Central memory CD8-positive, alpha-beta T cell (primary cell): ENCODE measurements at regions not wholly inside any gene's neighbourhood (a gene's known extent, or its start where the extent isn't known, plus 50 kb on each side); places are given as distances from the start of the nearest gene placed in this dataset.

Experiments used
- ATAC-seq: fragments of 150-1000 bp; cut with Tn5 transposase; replicated peaks from 2 replicates; pipeline ENCODE4 v1.10.0; 2022; ENCODE audit warnings: mild to moderate bottlenecking, moderate FRiP score, moderate number of reproducible peaks; ENCODE audit not compliant: poor library complexity, severe bottlenecking; ENCODE audit errors: extremely low read depth
- DNase-seq, 2 donors: peaks; one replicate each; pipeline ENCODE4 v3.0.0; 2021; ENCODE audit warnings: low spot score in 2 of 2
- H3K27ac Mint-ChIP-seq: one replicate; pipeline ENCODE4 v1.8.0; 2022; ENCODE audit warnings: low read depth, mild to moderate bottlenecking, moderate library complexity, mixed read lengths
- H3K27me3 Mint-ChIP-seq: one replicate; pipeline ENCODE4 v1.8.0; 2022; ENCODE audit warnings: mixed read lengths
- H3K36me3 Mint-ChIP-seq: one replicate; pipeline ENCODE4 v1.8.0; 2022; ENCODE audit warnings: mild to moderate bottlenecking, moderate library complexity, mixed read lengths; ENCODE audit not compliant: insufficient read depth
- H3K4me1 Mint-ChIP-seq: one replicate; pipeline ENCODE4 v1.8.0; 2022; ENCODE audit warnings: mixed read lengths
- H3K4me3 Mint-ChIP-seq: one replicate; pipeline ENCODE4 v1.8.0; 2022; ENCODE audit warnings: mild to moderate bottlenecking, moderate library complexity, mixed read lengths
- H3K9me3 Mint-ChIP-seq: one replicate; pipeline ENCODE4 v1.8.0; 2022; ENCODE audit warnings: mixed read lengths

- no peaks in the 10 kb centered on the region for H3K36me3 Mint-ChIP-seq
- no peak overlapping the region for H3K4me3 Mint-ChIP-seq
- H3K4me1 Mint-ChIP-seq, result no peaks in the 10 kb centered on the region
- no peaks in the 10 kb centered on the region for H3K27me3 Mint-ChIP-seq
- no peak overlapping the region for H3K27ac Mint-ChIP-seq
- no peak for DNase-seq
- ATAC-seq, result no peak
- H3K9me3 Mint-ChIP-seq, result peaks cover 5% of the 10 kb centered on the region
Observed at GRCh38 chr7:387132-388022, 97.4 kb downstream of the FOXL3 start.

DNA sequence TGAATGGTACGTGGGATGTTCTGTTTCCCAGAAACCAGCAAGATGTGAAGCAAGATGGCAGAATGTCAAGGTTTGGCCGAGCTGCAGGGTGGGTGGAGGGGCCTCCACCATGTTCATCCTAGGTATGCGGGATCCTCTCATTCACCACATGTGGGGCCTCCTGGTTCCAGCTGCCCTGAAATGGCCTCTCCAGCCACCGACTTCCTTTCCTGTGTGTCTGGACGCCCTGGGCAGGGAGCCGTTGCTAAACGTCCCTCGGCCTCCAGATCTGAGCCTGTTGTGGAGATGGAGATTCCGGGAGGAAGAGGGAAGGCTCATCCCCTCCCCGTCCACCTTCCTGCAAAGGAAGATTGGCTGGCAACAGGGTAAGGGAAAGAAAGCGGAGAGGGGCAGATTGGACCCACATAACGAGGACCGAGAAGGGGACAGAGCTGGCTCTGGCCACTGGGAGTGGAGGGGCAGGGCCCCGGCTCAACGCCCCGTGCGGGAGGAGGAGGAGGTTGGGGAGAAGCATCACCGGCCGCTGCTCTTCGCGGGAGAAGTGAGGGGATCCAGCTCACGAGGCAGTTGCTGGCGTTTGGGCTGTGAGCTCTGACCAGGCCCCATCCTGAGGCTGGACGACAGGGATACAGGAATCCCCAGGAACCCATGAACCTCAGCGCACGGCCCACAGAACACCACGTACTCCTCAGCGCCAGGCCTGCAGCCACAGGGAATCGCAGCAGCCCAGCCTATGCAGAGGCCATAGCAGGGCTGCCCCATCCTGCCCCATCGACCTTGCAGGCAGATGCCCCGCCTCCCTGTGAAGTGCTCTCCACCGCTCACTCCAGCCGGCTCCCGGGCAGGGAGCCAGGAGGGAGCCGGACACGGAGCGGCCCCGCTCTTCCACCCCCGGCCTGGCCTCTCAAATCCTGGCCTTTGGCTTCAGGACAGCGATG is 98.3 kb downstream of the FOXL3 start:
- DNase-seq, result no peak
- H3K4me1 Mint-ChIP-seq, result no peaks in the 10 kb centered on the region
- H3K27me3 Mint-ChIP-seq, result no peaks in the 10 kb centered on the region
- no peaks in the 10 kb centered on the region for H3K36me3 Mint-ChIP-seq
- no peak overlapping the region for H3K4me3 Mint-ChIP-seq
- H3K9me3 Mint-ChIP-seq, result peaks cover 5% of the 10 kb centered on the region
- no peak overlapping the region for H3K27ac Mint-ChIP-seq
- ATAC-seq, result no peak

DNA sequence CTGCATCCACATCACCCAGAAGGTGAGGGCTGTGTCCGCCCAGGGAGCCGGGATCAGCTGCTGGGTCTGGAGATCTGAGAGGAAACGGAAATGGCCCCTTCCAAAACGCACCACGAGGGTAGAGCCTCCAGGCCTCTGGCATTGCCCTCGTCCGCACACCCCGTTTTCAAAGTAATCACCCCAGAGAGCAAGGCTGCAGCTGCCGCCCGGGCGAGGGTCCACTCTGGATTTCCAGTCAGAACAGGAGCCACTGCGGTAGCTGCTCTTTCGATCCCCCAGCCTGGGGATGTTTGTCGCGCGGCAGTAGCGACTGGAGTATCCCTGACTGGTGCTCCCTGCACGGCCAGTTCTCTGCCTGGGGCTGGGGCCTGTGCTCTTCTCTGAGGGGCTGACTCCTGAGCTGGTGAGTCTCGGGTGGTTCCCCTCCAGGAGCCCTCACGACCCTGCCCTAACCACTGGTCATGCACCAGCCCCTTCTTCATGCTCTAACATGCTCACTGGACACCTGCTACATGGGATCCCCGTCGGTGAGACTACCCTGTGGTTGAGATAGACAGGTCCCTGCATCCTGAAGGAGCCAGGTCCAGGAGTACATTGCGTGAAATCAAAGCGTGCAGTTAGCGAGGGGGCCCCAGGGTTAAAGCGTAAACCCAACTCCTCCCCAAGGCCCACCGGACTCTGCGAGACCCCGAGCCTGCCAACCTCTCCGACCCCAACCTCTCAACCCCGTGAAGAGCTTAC is 99.2 kb downstream of the FOXL3 start:
- Mint-ChIP-seq H3K4me1 (no peaks in the 10 kb centered on the region), H3K4me3 (no peak overlapping the region), H3K27ac (no peak overlapping the region), H3K36me3 (no peaks in the 10 kb centered on the region), H3K9me3 (peaks cover 4% of the 10 kb centered on the region), H3K27me3 (no peaks in the 10 kb centered on the region)
- ATAC-seq (no peak), DNase-seq (no peak)

DNA sequence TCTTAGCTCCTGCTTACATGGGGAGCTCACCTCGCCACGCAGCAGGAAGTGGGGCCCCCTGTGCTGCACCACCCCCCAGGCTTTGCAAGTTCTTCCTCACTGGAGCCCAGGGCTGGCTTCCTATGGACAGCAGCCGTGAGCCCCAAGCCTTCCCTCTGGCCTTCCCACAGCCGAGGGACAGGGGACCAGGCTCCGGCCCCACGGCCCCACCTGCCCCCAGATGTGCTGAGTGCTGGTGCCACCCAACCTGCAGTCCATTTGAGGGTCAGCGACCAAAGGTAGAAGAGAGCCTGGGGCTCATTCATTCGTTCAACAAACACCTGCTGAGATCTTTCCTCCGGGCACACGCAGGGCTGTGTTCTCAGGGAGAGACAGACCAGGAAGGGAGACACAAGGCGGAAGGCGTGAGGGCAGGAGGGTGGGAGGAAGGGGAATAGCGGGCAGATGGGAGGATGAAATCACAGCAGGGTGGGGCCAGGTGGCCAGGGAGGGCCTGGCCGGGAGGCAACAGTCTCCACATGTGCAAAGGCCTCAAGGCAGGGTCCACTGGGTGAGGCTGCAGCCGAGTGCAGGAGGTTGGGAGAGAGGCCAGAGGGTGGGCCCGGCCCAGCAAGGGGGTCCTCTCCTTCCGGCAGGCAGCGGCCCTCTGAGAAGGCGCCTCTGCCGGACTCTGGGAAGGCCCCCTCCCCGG is 100.1 kb downstream of the FOXL3 start:
- Mint-ChIP-seq H3K36me3 (no peaks in the 10 kb centered on the region), H3K9me3 (no peaks in the 10 kb centered on the region), H3K4me1 (no peaks in the 10 kb centered on the region), H3K27ac (no peak overlapping the region), H3K4me3 (no peak overlapping the region), H3K27me3 (no peaks in the 10 kb centered on the region)
- ATAC-seq, result no peak
- DNase-seq, result no peak

DNA sequence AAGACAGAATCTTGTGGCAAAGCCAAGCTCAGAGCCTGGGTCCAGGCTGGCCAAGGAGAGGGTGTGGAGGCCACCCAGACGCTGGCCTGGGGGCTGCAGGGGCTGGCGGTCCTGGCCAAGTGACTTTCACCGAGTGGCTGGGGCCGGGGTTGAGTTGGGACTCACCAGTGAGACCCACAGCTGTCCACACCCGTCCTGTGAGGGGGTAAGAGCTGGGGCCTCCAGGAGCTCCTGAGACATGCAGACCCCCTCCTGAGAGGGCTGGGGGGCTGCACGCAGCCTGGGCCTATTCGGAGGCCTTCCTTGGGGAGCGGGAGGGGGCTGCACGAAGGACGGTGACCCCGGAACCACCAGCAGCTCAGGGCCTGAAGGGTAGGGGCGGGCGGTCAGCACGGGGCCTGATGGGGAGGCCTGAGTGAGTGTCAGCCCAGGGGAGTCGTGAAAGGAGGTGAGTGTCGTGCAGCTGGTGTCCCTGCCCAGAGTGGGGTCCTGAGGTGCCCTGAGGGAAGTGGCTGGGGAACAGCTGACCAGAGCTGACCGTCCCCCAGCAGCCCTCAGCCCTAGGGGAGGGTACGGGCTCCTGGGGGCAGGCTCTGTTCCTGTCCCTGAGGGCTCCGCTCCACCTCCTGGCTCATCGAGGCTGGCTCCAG is 100.9 kb downstream of the FOXL3 start:
- peaks cover 5% of the 10 kb centered on the region for H3K27me3 Mint-ChIP-seq
- no peak overlapping the region for H3K27ac Mint-ChIP-seq
- peaks cover 3% of the 10 kb centered on the region for H3K9me3 Mint-ChIP-seq
- no peaks in the 10 kb centered on the region for H3K4me1 Mint-ChIP-seq
- no peaks in the 10 kb centered on the region for H3K36me3 Mint-ChIP-seq
- DNase-seq (no peak), ATAC-seq (no peak)
- H3K4me3 Mint-ChIP-seq, result no peak overlapping the region

GRCh38 chr7:391411-391951 is 101.5 kb downstream of the FOXL3 start:
- DNase-seq, result no peak
- peaks cover 11% of the 10 kb centered on the region for H3K27me3 Mint-ChIP-seq
- no peak for ATAC-seq
- H3K4me3 Mint-ChIP-seq, result no peak overlapping the region
- no peak overlapping the region for H3K27ac Mint-ChIP-seq
- no peaks in the 10 kb centered on the region for H3K4me1 Mint-ChIP-seq
- peaks cover 9% of the 10 kb centered on the region for H3K9me3 Mint-ChIP-seq
- H3K36me3 Mint-ChIP-seq, result peaks cover 1% of the 10 kb centered on the region

DNA sequence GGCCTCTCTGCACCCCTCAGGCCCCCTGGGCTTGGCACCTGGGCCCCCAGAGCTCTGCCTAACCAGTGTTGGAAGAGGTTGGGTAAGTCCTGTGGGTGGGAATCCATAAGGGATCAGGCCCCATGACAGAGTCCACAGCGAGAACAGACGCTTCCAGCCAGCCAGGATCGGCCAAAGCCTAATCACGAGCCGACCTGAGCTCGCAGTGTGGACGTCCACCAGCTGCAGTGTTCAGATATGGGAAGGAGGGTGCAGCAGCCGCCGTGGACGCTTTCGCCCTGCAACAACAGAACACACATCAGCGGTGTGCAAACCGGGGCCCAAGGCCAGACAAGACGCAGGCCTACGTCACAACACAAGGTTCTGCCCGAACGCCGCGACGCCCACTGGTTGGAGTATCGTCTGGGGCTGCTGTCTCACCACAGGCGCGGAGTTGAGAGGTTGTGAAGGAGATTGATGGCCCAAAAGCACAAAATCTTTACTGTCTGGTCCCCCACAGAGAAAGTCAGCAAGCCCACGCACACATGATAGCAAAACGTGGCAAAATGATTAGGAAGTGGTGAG is 102.1 kb downstream of the FOXL3 start:
- Mint-ChIP-seq H3K4me1 (no peaks in the 10 kb centered on the region), H3K4me3 (no peak overlapping the region), H3K9me3 (peaks cover 13% of the 10 kb centered on the region), H3K27me3 (peaks cover 17% of the 10 kb centered on the region), H3K27ac (no peak overlapping the region), H3K36me3 (peaks cover 1% of the 10 kb centered on the region)
- no peak for DNase-seq
- ATAC-seq, result no peak

DNA sequence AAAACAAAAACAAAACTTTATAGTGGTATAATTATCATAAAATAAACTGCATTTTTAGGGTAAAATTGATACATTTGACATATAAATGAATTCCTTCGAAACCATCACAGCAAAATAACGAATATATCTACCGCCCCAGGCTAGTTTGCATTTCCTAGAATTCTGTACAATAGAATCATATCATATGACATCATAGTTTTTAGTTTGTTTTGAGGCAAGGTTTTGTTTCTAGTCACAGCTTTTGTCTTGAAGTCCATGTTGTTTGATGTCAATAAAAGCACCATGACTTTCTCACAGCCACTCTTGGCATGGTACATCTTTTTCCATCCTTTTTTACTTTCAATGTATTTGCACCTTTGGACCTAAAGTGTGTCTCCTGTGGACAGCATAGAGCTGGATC is 102.9 kb downstream of the FOXL3 start:
- no peak for DNase-seq
- Mint-ChIP-seq H3K36me3 (peaks cover 1% of the 10 kb centered on the region), H3K9me3 (peaks cover 13% of the 10 kb centered on the region), H3K27me3 (peaks cover 25% of the 10 kb centered on the region), H3K27ac (no peak overlapping the region), H3K4me1 (no peaks in the 10 kb centered on the region), H3K4me3 (no peak overlapping the region)
- ATAC-seq, result no peak

- no peak for ATAC-seq
- H3K4me3 Mint-ChIP-seq, result no peak overlapping the region
Observed at GRCh38 chr7:395643-396042, 105.7 kb downstream of the FOXL3 start.

GRCh38 chr7:398888-399287 is 108.9 kb downstream of the FOXL3 start:
- H3K4me3 Mint-ChIP-seq, result no peak overlapping the region
- H3K4me1 Mint-ChIP-seq, result no peaks in the 10 kb centered on the region
- ATAC-seq, result no peak
- peaks cover 32% of the 10 kb centered on the region for H3K9me3 Mint-ChIP-seq
- H3K27ac Mint-ChIP-seq, result no peak overlapping the region
- DNase-seq, result no peak
- H3K36me3 Mint-ChIP-seq, result peaks cover 1% of the 10 kb centered on the region
- peaks cover 70% of the 10 kb centered on the region for H3K27me3 Mint-ChIP-seq

More at GRCh38 chr7:395643-396042, 105.7 kb downstream of the FOXL3 start:
- no peak for DNase-seq
- no peaks in the 10 kb centered on the region for H3K4me1 Mint-ChIP-seq
- H3K9me3 Mint-ChIP-seq, result peaks cover 32% of the 10 kb centered on the region
- peaks cover 53% of the 10 kb centered on the region for H3K27me3 Mint-ChIP-seq
- H3K27ac Mint-ChIP-seq, result no peak overlapping the region
- H3K36me3 Mint-ChIP-seq, result peaks cover 1% of the 10 kb centered on the region

DNA sequence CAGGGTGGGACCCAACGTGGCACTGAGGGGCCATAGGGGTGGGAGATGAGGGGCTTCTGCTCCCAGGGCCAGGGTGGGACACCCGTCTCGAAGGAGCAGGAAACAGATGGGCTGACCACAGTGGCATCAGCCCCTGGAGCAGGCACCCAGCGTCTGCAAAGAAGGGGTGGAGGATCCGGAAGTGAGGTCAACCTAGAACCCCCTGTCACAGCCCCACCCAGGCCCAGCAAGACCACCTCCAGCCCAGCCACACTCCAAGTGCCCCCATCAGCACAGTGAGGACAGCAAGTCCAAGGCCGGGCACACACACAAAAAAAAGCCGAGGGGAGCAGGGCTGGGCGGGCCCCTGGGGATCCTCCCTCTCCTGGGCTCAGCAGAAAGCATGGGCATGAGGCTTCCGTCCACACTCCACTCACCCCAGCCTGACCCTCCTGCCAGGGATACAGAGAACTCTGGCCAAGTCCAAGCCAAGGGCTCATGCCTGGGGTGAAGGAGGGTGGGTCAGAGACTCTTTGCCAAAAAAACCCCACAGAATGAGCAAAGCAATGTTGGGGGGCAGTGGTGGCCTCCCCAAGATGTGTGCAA is 111.0 kb downstream of the FOXL3 start:
- no peak overlapping the region for H3K27ac Mint-ChIP-seq
- ATAC-seq (no peak), DNase-seq (no peak)
- peaks cover 1% of the 10 kb centered on the region for H3K36me3 Mint-ChIP-seq
- H3K4me3 Mint-ChIP-seq, result no peak overlapping the region
- peaks cover 77% of the 10 kb centered on the region for H3K27me3 Mint-ChIP-seq
- H3K9me3 Mint-ChIP-seq, result peaks cover 28% of the 10 kb centered on the region
- no peaks in the 10 kb centered on the region for H3K4me1 Mint-ChIP-seq
